Dendritic cell treated with granulocyte-macrophage colony-stimulating factor and Interleukin-4, amounts not matched to agents 40 ng/mL and 50 ng/mL, for 4 days (primary cell): ENCODE measurements at regions not wholly inside any gene's neighbourhood (a gene's known extent, or its start where the extent isn't known, plus 50 kb on each side); places are given as distances from the start of the nearest gene placed in this dataset.
"Not testable (repeated sequence)": the region's sequence is repeated elsewhere in the genome, so short reads cannot be mapped to it uniquely, and the experiment has no call there.

Experiments used
- H3K27ac Mint-ChIP-seq: one replicate; pipeline ENCODE4 v1.8.0; 2022; ENCODE audit warnings: mild to moderate bottlenecking, mixed read lengths
- H3K27me3 Mint-ChIP-seq: one replicate; pipeline ENCODE4 v1.8.0; 2022; ENCODE audit warnings: mild to moderate bottlenecking, mixed read lengths
- H3K36me3 Mint-ChIP-seq: one replicate; pipeline ENCODE4 v1.8.0; 2022; ENCODE audit warnings: low read depth, mixed read lengths
- H3K4me1 Mint-ChIP-seq: one replicate; pipeline ENCODE4 v1.8.0; 2022; ENCODE audit warnings: low read depth, mixed read lengths
- H3K4me3 Mint-ChIP-seq: one replicate; pipeline ENCODE4 v1.8.0; 2022; ENCODE audit warnings: mild to moderate bottlenecking, moderate library complexity, mixed read lengths
- H3K9me3 Mint-ChIP-seq: one replicate; pipeline ENCODE4 v1.8.0; 2022; ENCODE audit warnings: mixed read lengths
- intact Hi-C: fragments of 100-400 bp; cut with micrococcal nuclease; formaldehyde crosslinking; loops from one replicate; pipeline ENCODE4 v1.15.0; 2022

DNA sequence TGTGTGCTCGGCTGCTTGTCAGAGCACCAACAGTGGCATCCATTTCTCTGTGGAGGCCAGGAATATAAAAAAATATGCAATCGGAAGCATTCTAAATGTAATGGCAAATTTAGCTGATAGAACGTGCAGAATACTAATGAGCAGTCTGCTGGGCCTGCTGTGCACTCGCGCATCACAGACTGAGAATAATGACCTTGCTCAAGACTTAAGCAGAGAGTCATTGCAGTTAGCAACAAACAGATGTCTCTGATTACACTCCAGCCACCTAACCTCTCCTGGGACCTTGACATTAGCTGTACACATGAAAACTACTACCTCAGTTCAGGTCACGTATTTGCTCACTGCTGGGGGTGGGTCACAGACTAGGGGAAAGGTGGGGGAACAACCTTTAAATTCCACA is 269.2 kb upstream of the DAAM1 start:
- Mint-ChIP-seq H3K4me1 (no peaks in the 10 kb centered on the region), H3K36me3 (no peaks in the 10 kb centered on the region), H3K27me3 (no peaks in the 10 kb centered on the region), H3K9me3 (no peaks in the 10 kb centered on the region), H3K27ac (no peak overlapping the region), H3K4me3 (no peak overlapping the region)
- intact Hi-C loops: no loop called here

- no peaks in the 10 kb centered on the region for H3K36me3 Mint-ChIP-seq
- no peak overlapping the region for H3K4me3 Mint-ChIP-seq
- no peaks in the 10 kb centered on the region for H3K27me3 Mint-ChIP-seq
- H3K4me1 Mint-ChIP-seq: no peaks in the 10 kb centered on the region
- H3K9me3 Mint-ChIP-seq: peaks cover 8% of the 10 kb centered on the region
- intact Hi-C loops: no loop called here
- H3K27ac Mint-ChIP-seq: no peak overlapping the region
Measured at GRCh38 chr14:58920230-58920629, 268.2 kb upstream of the DAAM1 start.

DNA sequence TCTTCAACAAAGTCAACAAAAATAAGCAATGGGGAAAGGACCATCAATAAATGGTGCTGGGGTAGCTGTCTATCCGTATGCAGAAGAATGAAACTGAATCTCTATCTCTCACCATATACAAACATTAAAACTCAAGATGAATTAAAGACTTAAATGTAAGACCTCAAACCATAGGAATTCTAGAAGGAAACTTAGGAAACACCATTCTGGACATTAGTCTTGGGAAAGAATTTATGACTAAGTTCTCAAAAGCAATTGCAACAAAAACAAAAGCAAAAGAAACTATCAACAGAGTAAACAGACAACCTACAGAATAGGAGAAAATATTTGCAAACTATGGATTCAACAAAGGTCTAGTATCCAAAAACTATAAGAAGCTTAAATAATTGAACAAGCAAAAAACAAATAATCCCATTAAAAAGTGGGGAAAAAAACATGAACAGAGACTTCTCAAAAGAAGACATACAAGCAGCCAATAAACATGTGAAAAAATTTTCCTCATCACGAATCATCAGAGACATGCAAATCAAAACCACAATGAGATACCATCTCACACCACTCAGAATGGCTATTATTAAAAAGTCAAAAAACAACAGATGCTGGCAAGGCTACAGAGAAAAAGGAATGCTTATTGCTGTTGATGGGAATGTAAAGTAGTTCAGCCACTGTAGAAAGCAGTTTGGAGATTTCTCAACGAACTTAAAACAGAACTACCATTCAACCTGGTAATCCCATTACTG is 266.1 kb upstream of the DAAM1 start:
- H3K36me3 Mint-ChIP-seq, H3K27ac Mint-ChIP-seq, H3K27me3 Mint-ChIP-seq, H3K9me3 Mint-ChIP-seq, intact Hi-C loops, H3K4me1 Mint-ChIP-seq, H3K4me3 Mint-ChIP-seq: not testable (repeated sequence)

DNA sequence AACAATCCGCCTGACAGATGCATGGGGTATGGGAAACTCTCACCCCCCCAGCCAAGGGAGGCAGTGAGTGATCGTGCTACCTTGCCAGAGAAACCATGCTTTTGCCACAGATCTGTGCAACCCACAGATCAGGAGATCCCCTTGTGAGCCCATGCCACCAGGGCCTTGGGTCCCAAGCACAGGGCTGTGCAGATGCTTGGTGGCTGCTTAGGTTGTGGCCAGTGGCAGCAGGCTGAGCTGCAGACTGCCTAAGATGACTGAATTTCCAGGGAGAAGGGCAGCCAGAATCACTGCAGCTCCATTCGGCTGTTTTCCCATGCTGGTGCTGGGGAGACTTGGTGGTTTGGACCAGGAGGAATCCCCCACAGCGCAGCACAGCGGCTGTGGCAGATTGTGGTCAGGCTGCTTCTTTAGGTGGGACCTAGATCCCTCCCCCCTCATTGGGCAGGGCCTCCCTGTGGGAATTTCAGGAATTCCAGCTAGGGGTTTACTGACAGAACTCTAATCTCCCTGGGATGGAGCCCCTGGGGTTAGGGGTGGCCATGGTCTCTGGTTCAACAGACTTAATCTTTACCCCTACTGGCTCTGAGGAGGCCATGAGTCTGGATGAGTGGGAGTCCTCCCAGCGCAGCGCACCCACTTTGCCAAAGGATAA is 264.6 kb upstream of the DAAM1 start:
- H3K9me3 Mint-ChIP-seq: peaks cover 19% of the 10 kb centered on the region
- intact Hi-C loops: no loop called here
- no peaks in the 10 kb centered on the region for H3K4me1 Mint-ChIP-seq
- no peak overlapping the region for H3K27ac Mint-ChIP-seq
- no peak overlapping the region for H3K4me3 Mint-ChIP-seq
- no peaks in the 10 kb centered on the region for H3K36me3 Mint-ChIP-seq
- H3K27me3 Mint-ChIP-seq: no peaks in the 10 kb centered on the region

DNA sequence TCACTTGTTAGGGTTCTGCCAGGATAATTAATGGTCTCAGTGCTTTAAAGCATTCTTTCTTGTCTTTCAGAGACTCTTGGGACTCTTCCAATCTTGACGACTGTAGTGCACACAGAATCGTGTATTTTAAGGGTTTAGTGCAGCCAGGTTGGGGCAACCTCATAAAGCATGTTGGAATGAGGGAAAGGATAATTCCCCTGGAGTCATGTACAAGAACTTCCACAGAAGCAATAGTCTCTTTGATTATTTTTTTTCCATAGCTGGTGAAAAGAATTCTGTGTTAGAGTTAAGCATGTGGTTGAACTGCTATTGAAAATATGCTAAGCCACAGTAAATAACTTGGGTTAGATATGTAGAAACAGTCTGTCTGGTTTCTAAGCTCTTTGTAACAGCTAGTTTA is 246.8 kb upstream of the DAAM1 start:
- Mint-ChIP-seq H3K4me1 (no peaks in the 10 kb centered on the region), H3K27me3 (no peaks in the 10 kb centered on the region), H3K27ac (no peak overlapping the region), H3K36me3 (no peaks in the 10 kb centered on the region), H3K4me3 (no peak overlapping the region), H3K9me3 (peaks cover 11% of the 10 kb centered on the region)
- intact Hi-C loops: no loop called here

DNA sequence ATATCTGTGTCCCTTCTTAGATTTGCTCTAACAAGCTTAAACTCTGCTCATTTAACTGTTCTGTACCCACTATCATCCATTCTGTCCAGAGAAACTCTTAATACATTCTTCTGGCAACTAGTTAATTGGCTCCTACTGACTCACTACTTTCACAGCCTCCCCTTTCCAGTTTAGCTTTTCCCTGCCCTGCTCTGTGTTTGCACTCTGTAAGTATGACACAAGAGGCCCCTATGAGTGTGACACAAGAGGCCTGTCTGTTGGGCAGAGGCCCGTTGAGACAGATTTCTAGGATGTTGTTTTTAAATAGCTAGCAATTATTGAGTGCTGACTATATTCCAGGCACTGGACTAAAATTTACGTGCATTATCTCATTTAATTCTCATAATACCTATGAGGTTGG is 246.0 kb upstream of the DAAM1 start:
- Mint-ChIP-seq H3K4me3 (no peak overlapping the region), H3K27me3 (no peaks in the 10 kb centered on the region), H3K4me1 (no peaks in the 10 kb centered on the region), H3K9me3 (peaks cover 5% of the 10 kb centered on the region), H3K27ac (no peak overlapping the region), H3K36me3 (no peaks in the 10 kb centered on the region)
- intact Hi-C loops: no loop called here

- H3K36me3 Mint-ChIP-seq: no peaks in the 10 kb centered on the region
- H3K4me1 Mint-ChIP-seq: no peaks in the 10 kb centered on the region
- H3K27ac Mint-ChIP-seq: no peak overlapping the region
- H3K27me3 Mint-ChIP-seq: no peaks in the 10 kb centered on the region
- H3K9me3 Mint-ChIP-seq: no peaks in the 10 kb centered on the region
- intact Hi-C loops: no loop called here
- H3K4me3 Mint-ChIP-seq: no peak overlapping the region
Measured at GRCh38 chr14:58944343-58944967, 244.0 kb upstream of the DAAM1 start.

GRCh38 chr14:58944968-58945356 is 243.5 kb upstream of the DAAM1 start:
- no peaks in the 10 kb centered on the region for H3K9me3 Mint-ChIP-seq
- intact Hi-C loops: no loop called here
- no peaks in the 10 kb centered on the region for H3K36me3 Mint-ChIP-seq
- no peak overlapping the region for H3K27ac Mint-ChIP-seq
- H3K4me1 Mint-ChIP-seq: no peaks in the 10 kb centered on the region
- no peaks in the 10 kb centered on the region for H3K27me3 Mint-ChIP-seq
- H3K4me3 Mint-ChIP-seq: no peak overlapping the region

DNA sequence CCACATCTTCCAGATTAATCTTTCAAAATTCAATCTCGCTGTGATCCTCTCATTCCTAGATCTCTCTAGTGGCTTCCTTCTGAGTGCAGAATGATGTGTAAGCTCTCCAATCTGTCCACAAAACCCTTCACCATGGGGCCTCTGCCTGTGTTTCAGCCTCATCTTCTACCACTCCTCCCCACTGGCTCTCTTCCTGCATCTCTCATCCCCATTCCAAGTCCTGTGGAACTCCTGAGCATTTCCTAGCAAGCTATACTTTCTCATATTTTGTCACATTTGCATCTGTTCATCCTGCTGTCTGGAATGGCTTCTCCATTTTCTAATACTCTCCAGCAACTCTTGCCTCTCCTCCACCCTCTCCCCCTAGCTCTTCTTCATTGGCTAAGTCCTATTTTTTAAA is 242.0 kb upstream of the DAAM1 start:
- H3K4me1 Mint-ChIP-seq: no peaks in the 10 kb centered on the region
- no peak overlapping the region for H3K4me3 Mint-ChIP-seq
- H3K27me3 Mint-ChIP-seq: no peaks in the 10 kb centered on the region
- no peak overlapping the region for H3K27ac Mint-ChIP-seq
- intact Hi-C loops: no loop called here
- H3K9me3 Mint-ChIP-seq: peaks cover 8% of the 10 kb centered on the region
- H3K36me3 Mint-ChIP-seq: no peaks in the 10 kb centered on the region

GRCh38 chr14:58947156-58947555 is 241.3 kb upstream of the DAAM1 start:
- intact Hi-C loops: no loop called here
- Mint-ChIP-seq H3K27me3 (no peaks in the 10 kb centered on the region), H3K36me3 (no peaks in the 10 kb centered on the region), H3K4me1 (no peaks in the 10 kb centered on the region), H3K4me3 (no peak overlapping the region), H3K9me3 (peaks cover 8% of the 10 kb centered on the region), H3K27ac (no peak overlapping the region)

DNA sequence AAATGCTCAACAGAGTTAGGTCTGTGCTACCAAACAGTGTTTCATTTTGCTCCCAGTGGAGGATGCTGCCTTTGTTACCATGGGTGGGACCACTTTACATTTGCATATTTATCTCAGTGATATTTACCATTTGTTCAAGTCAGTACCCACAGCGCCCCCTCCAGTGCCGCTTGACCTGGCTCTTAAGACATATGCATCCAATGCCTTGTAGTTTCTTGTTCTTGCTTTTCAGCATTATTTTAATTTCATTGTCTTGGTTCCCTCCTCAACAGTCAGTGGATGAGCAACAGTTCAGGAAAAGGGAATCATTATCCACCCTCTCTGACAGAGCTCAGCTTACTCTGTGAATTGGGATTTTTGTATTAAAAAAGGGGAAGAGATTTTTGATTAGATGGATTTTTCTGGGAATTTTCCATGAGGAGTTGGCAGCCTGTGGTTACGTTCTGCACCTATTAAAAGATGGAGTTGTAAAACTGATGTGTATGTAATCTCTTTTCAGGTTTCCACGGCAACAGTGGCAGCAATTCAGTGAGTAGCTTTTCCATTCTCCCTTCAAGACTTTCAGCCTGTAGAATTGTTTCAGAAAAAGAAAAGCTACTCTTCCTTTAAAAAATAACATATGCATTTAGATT is 240.5 kb upstream of the DAAM1 start:
- Mint-ChIP-seq H3K4me3 (no peak overlapping the region), H3K9me3 (peaks cover 15% of the 10 kb centered on the region), H3K4me1 (no peaks in the 10 kb centered on the region), H3K36me3 (no peaks in the 10 kb centered on the region), H3K27me3 (no peaks in the 10 kb centered on the region), H3K27ac (no peak overlapping the region)
- intact Hi-C loops: no loop called here

- intact Hi-C loops: no loop called here
- Mint-ChIP-seq H3K36me3 (no peaks in the 10 kb centered on the region), H3K4me3 (no peak overlapping the region), H3K27ac (no peak overlapping the region), H3K4me1 (peaks cover 4% of the 10 kb centered on the region), H3K9me3 (peaks cover 16% of the 10 kb centered on the region), H3K27me3 (no peaks in the 10 kb centered on the region)
Measured at GRCh38 chr14:58950555-58950954, 237.9 kb upstream of the DAAM1 start.

DNA sequence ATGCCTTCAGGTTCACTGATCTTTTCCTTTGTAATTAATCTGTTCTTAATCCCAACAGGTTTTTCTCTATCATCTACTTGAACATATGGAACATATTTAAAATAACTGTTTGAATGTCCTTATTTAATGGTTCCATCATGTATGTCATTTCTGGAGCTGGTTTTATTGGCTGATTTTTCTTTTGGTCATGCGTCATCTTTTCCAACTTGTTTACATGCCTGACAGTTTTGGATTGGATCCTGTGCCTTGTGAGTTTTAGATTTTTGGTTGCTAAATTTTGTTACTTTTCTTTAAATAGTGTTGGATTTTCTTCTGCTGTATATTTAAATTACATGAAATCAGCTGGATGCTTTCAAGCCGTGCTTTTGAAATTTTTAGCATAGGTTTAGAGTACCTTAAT is 237.3 kb upstream of the DAAM1 start:
- H3K36me3 Mint-ChIP-seq: no peaks in the 10 kb centered on the region
- peaks cover 9% of the 10 kb centered on the region for H3K4me1 Mint-ChIP-seq
- intact Hi-C loops: no loop called here
- no peak overlapping the region for H3K27ac Mint-ChIP-seq
- no peak overlapping the region for H3K4me3 Mint-ChIP-seq
- peaks cover 16% of the 10 kb centered on the region for H3K9me3 Mint-ChIP-seq
- no peaks in the 10 kb centered on the region for H3K27me3 Mint-ChIP-seq

DNA sequence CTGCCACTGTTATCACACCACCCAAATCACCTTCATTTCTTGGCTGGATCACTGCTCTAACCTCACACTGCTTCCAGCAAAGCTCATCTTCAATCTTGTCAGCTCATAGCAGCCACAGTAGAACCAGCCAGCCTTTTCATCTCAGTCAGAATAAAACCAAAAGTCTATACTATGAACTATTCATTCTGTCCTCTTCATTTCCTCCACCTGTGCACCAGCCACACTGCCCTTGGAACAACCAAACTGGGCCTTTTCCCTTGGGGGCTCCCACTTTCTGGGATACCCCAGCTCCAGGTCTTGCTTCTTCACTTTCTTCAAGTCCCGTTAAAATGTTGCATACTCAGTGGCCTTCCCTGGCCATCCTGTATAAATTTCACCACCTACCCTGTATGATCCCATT is 234.4 kb upstream of the DAAM1 start:
- Mint-ChIP-seq H3K4me1 (peaks cover 16% of the 10 kb centered on the region), H3K36me3 (no peaks in the 10 kb centered on the region)
- intact Hi-C loops: no loop called here

More for the DNA sequence above, 234.4 kb upstream of the DAAM1 start:
- Mint-ChIP-seq H3K27me3 (no peaks in the 10 kb centered on the region), H3K27ac (no peak overlapping the region), H3K9me3 (peaks cover 16% of the 10 kb centered on the region), H3K4me3 (no peak overlapping the region)
